ENCODE measurements at regions not wholly inside any gene's neighbourhood (a gene's known extent, or its start where the extent isn't known, plus 50 kb on each side); places are given as distances from the start of the nearest gene placed in this dataset.
"Not testable (repeated sequence)": the region's sequence is repeated elsewhere in the genome, so short reads cannot be mapped to it uniquely, and the experiment has no call there.

DNA sequence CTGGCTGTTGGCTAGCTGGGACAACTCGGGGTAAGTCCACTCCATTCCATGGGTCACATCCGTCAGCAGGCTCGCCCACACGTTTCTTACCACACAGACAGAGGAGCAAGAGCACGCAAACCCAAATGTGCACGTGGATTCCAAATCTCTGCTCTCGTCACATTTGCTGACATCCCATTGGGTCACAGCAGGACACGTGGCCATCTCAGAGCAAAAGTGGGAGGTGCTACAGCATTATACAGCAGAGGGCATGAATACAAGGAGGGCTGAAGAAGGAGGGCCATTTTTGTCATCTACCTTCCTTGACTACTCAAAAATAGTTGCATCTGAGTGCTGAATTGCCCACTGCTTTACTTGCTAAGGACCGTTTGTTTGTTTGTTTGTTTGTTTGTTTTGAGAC is 84.7 kb downstream of the RBBP6 start:
- DNase-seq: no peak

DNA sequence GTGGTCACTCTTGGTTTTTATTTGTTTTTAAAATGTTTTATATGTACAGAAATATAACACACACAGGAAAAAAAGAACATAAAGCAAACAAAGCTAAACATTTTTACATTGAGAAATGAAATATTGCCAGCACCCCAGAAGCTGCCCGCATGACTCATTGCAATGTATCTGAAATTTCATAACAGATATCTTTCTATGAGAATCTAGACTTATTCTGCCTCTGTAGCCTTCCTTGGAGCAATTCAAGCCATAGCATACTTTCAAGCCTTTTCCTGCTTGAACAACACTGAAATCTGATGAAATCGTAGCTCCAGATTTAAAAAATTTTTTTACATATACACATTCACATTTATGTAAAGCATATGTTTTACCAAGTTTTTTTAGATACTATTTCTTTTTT is 86.9 kb downstream of the RBBP6 start:
- no peak for DNase-seq

DNA sequence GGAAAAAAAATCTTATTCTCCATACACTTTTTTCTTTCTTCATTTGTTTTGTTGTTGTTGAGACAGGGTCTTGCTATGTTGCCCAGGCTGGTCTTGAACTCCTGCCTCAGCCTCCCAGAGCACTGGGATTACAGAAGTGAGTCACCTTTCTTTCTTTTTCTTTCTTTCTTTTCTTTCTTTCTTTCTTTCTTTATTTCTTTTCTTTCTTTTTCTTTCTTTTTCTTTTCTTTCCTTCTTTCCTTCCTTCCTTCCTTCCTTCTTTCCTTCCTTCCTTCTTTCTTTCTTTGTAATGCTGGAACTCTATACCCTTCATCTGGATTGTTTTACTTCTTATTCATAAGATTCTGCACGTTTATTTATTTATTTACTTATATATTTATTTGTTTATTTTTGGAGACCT is 94.5 kb upstream of the TNRC6A start:
- no peak for DNase-seq

DNA sequence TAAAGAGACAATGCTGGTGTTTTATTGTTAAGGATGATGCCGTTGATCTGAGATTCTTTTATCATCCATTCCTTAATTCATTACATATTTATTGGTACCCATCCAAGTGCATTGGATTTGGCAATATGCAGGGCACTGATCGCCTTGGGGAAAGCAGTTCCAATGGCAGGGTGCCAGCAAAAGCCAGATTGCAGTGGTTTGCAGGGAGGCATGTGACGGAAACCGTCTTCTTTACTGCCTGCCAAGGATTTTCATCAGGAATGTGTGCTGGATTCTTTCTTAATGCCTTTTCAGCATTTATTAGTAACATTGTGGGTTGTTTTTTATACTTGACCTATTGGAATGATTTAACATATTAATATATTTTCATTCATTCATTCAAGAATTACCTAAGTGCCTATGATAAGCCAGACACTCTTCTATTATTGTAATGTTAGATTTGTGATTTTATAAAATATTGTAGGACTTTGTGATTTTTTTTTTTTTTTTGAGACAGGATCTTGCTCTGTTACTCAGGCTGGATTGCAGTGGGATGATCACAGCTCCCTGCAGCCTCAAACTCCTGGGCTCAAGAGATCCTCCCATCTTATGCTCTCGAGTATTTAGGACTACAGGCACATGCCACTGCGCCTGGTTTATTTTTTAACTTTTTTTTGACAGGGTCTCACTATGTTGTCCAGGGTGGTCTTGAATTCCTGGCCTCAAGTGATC is 93.4 kb upstream of the TNRC6A start:
- peak; percentile 40 for DNase-seq

DNA sequence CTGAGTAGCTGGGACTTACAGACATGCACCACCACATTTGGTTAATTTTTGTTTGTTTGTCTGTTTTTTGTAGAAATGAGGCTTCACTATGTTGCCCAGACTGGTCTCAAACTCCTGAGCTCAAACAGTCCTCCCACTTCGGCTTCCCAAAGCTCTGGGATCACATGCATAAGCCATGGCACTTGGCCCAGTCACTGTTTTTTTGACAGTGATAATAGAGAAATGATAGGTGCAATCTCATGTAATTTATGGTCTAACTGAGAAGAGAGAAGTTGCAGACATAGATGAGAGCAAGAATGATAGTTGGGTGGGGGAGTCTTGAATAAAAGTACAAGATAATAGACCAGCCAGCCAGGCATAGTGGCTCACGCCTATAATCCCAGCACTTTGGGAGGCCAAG is 89.7 kb upstream of the TNRC6A start:
- DNase-seq: no peak

DNA sequence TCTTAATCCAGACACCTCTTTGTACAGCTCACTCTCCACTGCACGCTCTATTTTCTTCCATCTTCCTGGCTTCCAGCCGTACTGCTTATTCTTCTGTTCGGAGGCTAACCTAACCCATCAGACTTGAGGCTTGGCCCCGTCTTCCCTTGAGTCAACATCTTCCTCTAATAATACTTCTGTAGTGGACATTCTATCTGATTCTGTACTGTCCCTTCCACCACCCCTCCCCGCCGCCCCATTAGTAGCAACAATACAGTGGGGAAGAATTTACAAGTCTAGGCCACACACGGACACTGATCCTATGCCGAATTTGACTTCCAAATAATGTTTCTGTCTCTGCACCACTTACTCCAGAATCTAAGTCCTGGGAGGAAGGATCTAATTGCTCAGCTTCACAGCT is 86.0 kb upstream of the TNRC6A start:
- no peak for DNase-seq

DNA sequence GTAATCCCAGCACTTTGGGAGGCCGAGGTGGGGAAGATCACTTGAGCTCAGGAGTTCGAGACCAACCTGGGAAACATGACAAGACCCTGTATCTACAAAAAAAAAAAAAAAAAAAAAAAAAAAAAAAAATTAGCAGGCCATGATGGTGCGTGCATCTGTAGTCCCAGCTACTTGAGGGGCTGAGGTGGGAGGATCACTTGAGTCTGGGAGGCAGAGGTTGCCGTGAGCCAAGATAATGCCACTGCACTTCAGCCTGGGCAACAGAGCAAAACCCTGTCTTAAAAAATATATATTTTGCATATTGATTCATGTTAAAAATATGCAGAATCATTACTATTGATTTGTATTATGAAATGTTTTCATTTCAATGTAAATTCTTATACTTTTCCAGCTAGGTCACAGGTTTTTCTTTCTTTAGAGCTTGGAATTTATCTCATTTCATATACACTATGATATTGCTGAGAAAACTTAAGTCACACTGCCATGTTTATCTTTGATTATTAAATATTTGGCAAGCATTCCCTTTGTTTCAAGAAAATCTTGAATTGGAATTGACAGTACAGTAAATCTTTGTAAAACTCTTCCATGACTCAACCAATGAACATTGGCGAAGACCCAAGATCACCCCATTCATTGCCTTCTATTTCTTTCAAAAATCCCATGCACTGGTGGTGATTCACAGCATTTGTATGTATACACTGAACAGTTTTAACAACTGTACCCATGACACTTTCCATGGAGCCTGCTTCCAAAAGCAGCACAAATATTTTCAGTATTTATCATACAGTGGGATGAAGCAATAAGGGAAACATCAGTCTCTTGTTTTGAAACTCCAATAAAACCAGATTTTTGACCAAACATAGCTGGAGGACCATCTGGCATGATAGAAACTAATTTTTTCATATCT is 83.5 kb upstream of the TNRC6A start:
- no peak for DNase-seq

DNA sequence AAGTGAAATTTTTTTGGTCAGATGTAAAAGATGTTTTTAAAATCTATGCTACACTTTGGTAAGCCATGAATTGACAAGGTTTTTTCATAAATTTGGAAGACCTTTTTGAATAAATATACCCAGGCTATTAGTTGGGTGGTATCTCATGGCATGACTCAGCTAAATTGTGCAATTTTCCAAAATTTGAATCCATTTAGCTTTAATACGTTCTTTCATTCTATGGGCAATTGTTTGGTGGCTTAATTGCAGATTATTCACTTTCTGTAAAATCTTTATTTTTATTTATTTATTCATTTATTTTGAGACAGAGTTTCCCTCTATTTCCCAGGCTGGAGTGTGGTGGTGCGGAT is 82.8 kb upstream of the TNRC6A start:
- no peak for DNase-seq

DNA sequence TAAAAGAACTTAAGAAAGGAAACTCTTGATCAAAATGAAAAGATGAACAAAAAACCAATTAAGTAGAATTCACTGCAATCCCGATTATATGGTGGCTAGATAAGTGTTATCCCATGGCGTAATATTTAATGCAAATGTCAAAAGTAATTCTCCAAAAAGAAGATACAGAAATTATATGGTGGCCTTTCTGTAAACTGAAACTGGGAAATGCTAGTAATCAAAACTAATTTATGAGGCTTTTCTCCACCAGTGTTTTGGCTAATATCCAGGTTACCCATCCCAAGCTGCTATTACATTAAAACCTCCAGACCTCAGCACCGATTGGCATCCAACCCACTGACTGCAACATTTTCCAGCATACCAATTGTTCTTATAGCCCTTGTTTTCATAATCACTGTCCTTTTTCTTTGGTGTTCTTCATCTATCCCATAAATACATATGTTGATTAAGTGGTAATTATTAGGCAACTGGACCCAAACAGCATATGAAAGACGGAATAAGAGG is 77.2 kb upstream of the TNRC6A start:
- no peak for DNase-seq

DNA sequence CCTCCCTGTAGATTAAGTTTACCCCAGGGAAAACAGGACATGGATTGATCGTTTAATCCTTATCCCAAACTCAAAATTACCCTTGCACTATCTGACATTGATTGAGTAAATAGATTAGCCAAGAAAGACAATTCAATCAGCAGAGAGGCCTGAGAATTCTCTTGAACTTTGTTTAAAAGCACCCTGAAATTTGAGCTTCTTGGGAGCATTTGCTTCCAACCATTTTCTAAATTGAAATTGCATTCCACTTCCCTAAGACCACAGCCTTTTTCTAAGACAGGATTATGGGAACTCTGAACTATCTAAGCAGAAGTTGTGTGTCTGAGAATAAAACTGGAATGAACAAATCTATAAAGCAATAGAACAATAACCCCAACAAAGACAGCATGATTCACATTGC is 76.6 kb upstream of the TNRC6A start:
- DNase-seq: no peak

DNA sequence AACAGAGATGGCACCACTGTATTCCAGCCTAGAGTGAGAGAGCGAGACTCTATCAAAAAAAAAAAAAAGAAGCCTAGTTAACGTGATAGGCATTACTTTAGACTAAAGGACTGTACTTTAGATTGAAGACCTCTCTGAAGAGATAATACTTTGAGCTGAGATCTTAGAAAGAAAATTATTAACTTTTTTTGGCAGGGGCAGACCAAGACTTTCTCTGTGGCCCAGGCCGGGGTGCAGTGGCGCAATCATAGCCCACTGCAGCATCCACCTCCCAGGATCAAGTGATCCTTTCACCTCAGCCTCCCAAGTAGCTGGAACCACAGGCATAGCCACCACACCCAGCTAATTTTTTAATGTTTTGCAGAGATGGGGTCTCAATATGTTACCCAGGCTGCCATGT is 75.7 kb upstream of the TNRC6A start:
- no peak for DNase-seq

DNA sequence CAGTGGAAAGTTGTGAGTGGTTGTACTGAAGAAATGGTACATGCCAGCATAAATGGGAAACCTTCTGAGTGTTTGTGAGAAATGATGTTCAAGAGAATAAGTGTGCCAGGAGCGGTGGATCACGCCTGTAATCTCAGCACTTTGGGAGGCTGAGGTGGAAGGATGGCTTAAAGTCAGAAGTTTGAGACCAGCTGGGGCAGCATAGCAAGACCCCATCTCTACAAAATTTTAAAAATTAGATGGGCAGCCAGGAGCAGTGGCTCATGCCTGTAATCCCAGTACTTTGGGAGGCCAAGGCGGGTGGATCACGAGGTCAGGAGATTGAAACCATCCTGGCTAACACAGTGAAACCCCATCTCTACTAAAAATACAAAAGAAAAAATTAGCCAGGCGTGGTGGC is 63.5 kb upstream of the TNRC6A start:
- not testable (repeated sequence) for DNase-seq

DNA sequence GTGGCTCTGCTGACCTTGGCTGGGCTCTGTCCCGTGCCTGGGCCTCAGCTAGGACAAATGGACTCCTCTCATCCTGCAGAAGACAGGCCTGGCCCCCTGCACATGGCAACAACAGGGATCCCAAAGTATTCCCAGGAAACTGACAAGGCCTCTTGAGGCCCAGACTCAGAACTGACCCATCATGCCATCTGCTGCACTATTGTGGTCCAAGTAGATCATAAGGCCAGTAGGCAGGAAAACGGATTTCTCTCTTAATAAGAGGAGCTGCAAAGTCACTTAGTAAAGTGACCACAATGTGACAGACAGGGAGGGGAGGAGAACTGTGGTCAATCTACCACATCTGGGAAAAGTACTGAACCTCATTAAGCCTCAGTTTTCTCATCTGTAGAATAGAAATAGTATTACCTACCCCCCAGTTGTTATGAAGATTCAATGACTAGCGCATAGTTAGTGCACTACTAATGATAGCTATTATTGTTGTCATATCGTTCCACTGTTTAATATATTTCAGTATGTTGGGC is 62.1 kb upstream of the TNRC6A start:
- no peak for DNase-seq

DNA sequence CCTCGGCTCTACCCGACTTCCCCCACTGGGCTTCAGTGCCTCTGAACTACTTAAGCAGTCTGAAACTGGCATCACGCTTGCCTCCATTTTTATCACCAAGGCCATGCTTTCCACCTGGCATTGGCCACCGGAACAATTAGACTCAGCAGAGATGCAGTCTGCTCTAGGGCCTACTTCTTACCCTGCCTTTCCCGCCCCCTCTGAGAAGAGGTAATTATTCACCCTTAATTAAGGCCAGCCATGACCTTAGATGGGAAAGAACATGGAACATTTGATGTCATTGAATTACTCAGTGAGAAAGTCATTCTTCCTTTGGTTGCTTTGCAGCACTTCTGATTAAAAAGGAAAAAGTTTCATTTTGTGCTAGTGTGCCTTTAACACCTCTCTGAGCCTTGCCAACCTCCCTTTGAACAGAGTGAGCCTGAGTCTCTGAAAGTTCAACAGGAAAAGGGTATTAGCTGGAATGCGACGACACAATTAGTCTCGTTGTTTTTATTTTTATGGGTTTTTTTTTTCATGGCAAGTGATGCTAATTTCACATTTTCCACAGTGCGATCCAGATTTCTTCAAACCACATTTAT is 60.9 kb upstream of the TNRC6A start:
- no peak for DNase-seq

DNA sequence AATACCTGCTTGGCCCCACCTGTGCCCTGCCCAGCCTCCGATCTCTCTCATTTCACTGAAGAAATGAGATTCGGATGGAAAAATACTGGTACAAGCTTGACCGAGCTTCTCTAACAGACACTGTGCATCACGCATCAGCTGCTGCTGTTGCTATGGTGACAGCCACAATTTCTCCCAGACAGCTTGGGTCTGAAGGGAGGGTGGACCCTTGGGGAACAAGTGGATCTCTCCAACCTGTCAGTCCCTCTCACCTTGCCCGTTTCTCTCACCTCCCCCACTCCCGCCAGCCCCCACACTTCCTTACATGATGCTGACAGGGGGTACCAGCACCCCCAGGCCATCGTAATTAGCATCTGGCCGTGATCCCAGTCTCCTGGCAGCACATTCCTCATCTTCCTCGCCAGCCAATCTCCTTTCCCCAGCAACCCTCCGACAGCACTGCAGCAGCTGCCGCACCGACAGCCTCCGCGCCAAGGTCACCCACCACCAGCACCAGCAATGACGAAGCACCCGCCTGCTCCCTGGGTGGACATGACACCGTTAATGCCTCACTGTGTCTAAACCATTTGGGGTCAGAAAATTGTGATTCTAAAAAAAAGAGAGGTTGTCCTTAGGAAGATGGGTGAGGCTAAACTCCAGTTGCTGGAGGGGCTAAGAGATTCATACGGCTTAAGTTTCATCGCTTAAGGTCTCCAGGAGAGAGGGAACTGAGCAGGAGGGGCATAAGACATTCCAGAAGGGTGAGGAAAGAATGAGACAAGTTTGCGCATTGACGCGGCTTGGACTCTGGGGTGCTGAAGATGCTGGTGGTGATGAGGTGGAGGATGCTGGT is 58.6 kb upstream of the TNRC6A start:
- DNase-seq: peak; percentile 77

DNA sequence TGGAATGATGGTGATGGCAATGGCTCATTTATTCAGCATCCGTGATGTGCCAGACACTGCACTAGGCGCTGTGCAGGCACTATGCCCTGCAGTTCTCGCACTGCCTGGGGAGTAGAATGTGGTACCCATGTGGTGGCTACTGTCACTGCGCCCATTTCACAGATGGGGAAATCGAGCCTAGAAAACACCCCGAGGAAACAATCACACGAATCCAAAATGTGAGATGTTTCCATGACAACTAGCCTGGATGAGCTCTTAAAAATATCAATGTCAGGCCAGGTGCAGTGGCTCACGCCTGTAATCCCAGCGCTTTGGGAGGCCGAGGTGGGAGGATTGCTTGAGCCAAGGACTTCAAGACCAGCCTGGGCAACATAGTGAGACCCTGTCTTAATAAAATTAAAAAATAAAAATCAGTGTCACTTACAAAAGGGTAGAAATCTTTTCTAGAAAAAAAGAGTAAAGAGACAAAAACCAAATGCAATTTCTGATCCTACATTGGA is 57.9 kb upstream of the TNRC6A start:
- no peak for DNase-seq

DNA sequence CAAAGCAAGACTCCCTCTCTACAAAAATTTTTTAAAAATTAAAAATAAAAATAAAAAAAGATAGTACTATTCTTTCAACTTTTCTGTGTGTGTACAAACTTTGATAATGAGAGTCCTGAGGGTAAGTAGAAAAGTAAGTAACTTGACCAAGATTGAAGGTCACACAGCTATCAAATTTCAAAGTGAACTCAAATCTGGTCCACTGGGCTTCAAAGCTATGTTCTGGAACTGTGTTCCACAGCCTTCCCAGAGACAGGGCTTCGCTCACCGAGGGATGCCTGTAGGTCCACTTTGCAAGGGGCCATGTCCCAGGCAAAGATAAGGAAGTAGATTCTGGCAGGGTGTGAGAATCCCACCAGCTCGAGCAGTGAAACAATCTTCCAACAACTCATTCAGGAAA is 56.3 kb upstream of the TNRC6A start:
- no peak for DNase-seq

DNA sequence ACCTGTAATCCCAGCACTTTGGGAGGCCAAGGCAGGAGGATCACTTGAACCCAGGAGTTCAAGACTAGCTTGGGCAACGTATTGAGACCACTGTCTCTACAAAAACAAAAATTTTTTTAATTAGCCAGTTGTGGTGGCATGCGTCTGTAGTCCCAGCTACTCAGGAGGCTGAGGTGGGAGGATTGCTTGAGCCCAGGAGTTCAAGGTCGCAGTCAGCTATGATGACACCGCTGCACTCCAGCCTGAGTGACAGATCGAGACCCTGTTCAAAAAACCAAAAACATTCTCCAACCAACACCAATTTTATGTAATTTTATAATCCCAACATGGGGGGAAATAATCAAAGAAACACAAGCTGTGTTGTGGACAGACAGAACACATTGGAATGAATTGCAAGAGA is 54.6 kb upstream of the TNRC6A start:
- no peak for DNase-seq

DNA sequence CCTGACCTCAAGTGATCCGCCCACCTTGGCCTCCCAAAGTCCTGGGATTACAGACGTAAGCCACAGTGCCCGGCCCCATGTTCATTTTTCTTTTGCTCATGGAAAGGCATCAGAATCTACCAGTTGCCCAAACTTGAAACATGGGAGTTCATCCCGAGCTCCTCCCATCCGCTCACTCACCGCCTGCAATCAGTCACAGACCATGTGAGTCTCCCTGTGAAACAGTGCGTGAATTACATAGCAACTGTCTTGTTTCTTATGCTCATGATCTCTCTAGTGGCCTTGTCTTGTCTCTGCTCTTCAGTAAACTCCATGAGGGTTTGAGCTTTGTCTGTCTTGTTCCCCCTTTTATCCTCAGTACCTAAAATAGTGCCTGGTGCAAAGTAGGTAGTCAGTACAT is 52.1 kb upstream of the TNRC6A start:
- DNase-seq: no peak
